Caki2 (cell line): ENCODE measurements at regions not wholly inside any gene's neighbourhood (a gene's known extent, or its start where the extent isn't known, plus 50 kb on each side); places are given as distances from the start of the nearest gene placed in this dataset.

Source experiments
- DNase-seq: peaks from one replicate; pipeline ENCODE4 v3.0.0-alpha.2; 2015; ENCODE audit warnings: low read depth
- in situ Hi-C: cut with HindIII; loops from 2 replicates; pipeline ENCODE4 v1.10.0; 2016; ENCODE audit warnings: low sequenced_read_pairs, low pct_unique_long_range_greater_than_20kb, mixed read lengths

DNA sequence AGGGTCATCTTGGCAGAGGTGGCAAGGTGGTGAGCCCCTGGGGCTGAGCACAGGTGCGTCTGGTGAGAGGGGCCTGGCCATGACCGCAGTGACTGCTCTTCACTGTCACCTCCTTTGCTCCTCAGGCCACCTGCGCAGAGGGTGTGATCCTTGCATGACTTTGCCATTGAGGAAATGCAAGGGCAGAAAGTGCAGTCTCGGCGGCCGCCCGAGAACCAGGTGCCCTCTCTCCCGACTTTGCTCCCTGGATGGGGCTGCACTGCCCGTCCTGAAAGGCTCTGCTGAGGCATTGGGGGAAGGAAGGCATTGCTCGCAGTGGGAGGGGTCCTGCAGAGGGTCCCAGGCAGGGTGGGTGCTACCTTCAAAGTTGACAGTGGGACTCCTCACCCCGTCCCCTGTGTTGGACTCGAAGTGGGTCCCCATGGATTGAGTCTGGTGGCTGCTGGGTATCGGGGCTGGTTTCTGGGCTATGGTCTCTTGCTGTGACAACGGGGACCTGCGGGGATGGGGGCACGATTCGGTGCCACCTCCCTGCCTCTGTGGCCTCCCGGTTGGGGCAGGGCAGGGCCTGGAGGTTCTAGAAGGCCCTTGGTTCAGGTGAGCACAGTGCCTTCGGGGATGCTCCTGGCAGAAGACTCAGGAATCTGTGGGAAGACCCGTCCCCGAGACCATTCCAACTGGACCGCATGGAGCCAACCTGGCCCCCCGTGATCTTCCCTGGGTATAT lies 1239.4 kb downstream of the BRD1 start:
- in situ Hi-C loops: no loop called here
- no peak for DNase-seq

DNA sequence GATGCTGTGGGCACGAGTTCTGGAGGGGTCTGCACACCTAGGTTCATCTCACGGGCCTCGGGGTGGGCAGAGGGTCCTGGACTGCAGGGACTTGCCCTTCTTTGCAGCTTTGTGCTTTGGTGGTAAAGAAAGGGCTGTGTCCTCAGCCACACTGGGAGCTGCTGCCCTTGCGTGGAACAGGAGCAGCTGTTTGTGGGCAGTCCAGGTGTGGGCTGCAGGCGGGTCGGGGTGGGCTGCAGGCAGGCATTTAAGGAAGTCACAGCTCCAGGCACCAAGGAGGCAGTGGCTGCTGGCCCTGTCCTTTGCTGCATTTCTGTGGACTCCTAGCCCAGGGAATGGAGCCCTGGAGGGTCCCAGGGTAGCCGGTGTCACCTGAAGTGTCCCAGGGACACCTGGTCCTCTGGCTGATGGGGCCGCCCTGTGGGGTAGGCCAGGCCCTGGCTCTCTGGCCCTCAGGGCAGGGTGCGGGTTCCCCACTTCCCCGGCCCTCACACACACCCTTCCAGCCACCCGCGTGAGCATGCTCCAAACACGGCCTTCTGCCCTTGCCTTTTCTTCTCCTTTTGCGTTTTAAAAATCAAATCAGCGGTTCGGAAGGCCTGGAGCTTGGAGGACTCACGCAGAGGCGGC lies 1240.3 kb downstream of the BRD1 start:
- in situ Hi-C loops: no loop called here
- DNase-seq: no peak

DNA sequence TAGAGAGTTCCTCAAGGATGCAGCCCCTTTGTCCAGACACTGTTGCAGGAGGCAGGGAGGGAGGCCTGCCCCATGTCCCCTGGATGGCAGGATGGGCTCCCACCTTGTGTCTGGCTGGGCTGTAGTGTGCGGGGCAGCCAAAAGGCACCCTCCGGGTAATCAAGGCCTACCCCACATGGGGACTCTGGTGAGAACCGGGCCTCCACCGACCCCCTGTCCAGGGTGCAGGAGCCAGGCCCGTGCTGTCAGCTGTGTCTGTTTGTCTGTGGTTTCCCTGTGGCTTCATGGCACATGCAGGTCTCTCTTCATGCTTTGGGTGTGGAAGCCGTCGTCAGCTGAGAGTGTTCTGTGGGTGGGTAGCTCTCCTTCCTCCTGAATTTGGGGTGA lies 1240.9 kb downstream of the BRD1 start:
- in situ Hi-C loops: no loop called here
- no peak for DNase-seq

DNA sequence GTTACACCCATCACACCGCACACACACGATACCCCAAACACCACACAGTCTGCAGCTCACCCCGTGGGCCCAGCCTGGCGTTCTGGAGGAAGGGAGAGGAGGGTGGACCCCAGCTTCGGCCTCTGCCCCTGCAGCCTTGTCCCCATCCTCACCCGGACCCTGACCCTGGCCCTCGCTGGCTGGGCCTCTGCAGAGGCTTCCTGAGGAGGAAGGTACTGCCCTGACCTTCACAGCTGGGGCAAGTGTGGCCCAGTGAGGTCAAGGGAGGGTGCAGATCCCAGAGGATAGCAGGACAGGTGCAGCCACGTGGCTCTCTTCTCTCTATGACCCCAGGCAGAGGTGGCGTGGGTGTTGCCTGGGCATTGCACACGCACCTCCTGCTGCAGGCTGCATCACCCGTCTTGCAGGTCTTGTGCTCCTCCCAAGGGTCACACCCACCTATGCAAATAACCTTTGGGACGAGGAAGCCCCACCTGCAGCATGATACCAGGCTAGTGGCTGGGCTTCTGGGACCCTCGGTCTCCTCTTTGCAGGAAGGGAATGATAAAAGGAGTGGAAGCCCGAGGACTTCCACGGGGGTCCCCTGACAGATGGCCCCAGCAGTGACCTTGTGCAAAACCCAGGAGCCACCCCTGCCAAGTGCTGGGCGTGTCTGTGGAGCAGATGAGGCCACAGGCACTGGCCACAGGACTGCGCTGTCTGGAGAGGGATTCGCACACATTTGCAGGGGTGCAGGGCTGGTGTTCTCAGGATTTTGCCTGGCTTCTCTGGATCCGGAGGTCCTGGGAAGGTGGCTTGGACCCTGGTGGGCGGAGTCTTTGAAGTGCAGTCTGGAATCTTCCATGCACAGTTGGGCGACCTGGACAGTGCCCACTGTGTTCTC lies 1241.5 kb downstream of the BRD1 start:
- in situ Hi-C loops: no loop called here
- DNase-seq: no peak

DNA sequence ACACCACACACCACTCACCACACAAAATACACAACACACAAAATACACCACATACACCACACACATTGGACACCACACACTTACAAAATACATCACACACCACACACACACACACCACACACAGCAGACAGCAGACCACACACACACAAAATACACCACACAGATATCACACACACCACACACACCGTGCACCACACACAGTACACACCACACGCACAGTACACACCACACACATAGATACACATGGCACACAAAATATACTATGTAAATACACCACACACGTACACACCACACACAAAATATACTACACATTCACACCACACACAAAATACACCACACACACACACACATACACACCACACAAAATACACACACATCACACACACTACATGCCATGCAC lies 1243.5 kb downstream of the BRD1 start:
- in situ Hi-C loops: no loop called here

DNA sequence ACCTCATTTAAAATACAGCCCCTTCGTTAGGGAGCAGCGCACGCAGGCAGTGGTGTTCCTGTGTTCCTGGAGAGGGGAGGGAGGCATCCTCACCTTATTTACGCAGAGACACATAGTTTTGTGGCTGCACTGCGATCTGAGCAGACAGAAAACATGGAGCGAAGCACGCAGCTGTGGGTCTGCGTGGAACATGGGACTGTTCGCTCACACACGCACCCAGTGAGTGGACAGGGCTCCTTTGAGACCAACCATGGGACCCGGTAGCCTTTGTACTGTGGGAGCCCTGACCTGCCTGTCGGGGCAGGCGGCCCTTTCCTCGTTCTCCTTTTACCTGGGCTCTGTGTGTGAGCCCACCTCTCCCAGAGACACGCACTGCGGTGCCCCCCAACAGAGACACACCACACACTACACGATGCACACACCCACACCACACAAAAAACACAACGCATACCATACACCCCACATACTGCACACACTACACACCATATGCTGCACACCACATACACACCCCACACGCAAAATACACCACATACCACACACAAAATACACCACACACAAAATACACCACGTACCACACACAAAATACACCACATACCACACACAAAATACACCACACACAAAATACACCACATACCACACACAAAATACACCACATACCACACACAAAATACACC lies 1245.7 kb downstream of the BRD1 start:
- no peak for DNase-seq
- in situ Hi-C loops: no loop called here

More for the DNA sequence above, 1243.5 kb downstream of the BRD1 start:
- no peak for DNase-seq

DNA sequence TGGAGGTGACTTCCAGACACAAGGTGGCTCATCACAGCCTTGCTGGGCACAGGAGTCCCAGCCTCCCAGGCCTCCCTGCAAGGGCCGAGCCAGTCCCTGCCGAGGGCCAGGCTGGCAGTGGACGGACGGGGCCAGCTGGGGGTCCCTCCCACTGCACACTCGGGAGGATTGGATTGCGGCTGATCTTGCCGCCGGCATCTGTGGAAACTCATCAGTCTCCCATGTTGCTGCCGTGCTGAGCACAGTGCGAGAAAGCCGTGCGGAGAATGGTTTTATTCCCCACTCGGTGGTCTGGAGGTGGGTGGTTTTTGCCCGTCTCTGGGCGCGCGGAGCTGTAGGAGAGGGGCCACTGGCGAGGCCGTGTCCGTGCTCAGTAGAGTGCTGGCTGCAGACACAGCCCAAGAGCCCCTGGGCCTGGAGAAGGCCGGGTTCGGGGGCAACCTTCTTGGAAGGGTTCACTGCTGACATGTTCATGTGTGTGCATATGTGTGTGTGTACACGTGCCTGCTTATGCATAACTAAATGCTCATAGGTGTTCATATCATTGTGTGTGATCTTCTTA lies 1246.4 kb downstream of the BRD1 start:
- in situ Hi-C loops: no loop called here
- DNase-seq: no peak

DNA sequence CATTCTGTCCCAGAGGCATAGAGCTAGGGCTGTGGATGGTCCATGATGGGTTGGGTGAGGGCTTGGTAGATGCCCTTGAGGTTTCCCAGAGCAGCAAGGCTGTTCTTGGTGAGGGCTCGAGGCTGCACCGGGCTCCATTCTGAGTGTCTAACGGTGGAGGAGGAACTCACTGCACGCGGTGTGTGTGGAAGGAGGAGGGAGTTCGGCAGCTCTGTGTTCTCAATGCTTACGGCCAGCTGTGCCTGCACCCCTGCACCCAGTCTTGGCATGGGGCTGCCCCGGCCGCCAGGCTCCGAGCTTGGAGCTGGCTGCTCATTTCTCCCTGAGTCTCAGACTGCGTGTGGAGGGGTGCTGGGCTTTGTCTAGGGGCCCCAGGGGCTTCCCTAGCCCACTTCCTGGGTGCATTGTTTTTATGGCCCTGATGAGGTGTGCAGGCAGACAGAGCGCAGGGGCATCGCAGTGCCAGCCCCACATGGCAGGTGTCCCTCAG lies 1247.1 kb downstream of the BRD1 start:
- no peak for DNase-seq
- in situ Hi-C loops: no loop called here

DNA sequence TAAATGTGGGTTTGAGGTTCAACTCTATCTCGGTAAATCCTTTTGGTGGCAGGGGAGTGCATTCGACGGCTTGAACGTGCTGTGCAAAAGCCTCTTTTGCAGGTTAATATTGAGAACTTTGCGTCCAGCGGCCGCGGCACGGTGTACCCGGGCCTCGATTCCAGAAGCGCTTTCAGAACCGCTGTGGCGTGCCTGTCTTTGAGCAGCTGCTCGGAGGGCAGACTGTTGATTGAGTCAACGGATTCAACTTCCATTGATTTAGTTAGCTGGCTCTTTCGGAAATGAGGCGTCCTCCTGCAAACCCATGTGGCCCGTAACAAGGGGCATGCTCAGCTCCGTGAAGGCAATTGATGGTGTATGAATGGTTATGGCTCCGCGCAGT lies 1247.8 kb downstream of the BRD1 start:
- no peak for DNase-seq
- in situ Hi-C loops: no loop called here

DNA sequence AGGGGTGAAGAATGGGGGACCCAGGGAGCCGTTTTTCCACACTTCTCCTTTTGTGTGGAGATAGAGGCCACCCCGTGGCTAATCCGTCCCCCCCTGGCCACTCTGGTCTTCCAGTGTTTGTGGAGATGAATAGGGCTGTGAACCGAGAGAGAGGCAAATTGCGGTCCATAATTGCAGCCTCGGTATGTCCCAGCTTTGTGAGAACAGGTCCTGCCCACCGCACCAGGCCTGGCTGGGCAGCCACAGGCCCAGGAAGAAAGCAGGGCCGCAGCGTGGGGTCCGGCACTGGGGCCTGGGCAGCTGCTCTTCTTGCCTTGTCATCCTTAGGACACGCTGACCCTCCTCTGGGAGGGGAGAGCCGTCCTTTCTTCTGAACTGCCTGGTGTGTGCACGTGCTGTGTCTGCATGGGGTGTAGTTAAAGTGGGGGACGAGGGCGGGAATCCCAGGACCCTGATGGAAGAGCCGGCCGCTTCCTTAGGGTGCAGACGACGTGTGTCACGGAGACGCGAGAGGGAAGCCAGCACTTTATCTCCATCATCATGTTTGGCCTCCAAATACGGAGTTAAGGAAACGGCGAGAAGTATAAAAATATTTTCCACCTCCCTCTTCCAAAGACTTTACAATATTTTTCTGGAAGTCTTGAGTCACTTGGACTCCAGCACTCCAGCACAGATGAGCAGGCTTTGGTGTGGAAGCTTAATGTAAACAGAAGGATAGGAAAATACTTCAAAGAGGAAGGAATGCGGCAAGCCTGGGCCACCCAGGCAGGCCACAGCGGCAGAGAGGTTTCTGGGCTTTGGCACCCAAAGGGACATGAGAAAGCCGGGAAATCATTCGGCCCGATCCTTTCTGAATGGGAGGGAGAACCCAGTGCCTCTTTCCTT lies 1248.4 kb downstream of the BRD1 start:
- DNase-seq: no peak
- in situ Hi-C loops: no loop called here

DNA sequence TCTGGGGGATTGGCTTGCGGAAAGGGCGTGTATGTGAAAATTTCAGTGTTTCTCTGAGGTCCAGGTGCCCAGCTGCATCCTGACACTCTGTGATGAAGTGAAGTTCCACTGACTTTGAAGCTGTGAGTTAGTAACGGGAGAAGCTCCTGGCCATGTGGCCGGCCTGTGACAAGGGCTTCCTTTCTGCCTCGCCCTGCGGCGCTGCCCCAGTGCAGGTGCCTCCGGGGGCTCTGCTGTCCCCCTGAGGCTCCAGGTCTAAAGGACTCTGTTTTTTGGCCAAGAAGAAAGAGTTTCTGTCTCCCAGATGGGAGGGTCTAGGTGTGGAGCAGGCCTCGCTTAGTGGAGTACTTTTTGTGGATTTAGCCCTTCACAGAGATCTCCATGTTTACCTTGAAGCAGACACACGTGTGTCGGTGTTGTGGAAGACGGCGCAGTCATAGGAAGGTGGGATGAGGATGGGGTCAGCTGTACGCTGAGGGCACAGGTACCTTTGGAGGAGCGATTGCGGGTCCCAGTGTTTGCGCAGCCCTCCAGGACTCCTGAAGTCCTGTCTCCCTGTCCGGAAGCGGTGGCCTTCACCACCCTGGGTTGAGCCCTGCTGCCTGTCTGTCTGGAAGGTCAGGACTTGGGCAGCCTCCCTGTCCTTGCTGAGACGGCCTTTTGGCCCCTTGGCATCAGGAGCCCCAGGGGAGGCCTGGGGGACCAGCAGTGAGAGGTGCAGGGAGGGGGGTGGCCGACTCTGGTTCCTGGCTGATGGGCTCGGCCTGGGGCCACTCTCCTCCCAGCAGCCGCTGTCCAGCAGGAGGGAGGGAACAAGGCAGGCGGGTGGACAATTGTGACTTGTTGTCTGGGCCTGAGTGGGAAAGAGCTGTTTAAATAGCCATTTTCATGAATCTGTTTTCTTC lies 1249.3 kb downstream of the BRD1 start:
- DNase-seq: no peak
- in situ Hi-C loops: no loop called here

DNA sequence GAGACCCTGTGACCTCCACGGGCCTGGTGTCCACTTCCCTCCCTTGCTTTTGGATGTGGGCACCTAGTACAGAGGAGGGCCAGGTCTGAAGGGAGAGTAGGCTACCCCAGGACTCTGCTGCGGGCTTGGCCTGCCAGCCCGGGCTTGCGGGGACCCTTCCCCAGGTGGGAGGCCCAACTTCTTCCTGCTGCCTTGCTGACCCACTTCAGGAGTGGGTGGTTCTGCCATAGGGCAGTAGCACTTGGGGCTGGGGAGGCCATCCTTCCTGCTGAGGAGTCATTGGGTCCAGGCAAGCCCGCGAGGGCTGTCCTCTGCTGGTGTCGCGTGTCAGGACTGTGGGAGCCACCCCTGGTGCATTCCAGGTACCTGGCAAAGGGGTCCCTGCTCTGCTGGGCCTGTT lies 1250.0 kb downstream of the BRD1 start:
- DNase-seq: no peak
- in situ Hi-C loops: no loop called here

DNA sequence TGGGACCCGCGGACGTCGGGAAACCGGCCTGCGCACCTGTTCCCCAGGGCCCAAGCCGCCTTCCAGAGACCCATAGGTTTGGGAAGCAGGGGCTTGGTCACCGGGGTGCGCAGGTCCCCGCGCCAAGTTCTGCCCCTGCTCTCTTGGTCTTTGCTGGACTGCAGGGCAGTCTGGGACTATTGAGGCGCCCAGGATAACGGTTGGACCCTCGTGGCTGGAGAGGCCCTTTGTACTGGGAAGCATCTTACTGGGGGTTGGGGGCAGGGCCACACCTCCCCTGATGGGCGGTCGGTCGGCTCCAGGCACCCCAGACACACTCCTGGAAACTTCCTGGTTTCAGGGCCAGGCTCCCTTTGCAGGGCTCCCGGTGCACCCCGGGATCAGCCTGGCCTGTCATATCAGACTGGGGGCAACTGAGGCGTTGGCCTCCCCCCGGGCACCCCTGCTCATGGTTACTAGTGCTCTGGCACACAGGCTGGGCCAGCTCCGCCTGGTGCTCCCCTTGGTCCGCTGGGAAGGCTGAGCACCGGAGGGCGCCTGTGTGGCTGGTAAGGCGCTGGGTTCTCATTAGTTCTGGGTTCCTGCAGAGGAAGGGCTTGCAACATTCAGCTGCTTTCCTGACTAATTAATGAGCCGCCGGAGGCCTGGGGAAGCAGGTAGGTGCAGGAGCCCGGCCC lies 1250.5 kb downstream of the BRD1 start:
- in situ Hi-C loops: no loop called here
- no peak for DNase-seq

DNA sequence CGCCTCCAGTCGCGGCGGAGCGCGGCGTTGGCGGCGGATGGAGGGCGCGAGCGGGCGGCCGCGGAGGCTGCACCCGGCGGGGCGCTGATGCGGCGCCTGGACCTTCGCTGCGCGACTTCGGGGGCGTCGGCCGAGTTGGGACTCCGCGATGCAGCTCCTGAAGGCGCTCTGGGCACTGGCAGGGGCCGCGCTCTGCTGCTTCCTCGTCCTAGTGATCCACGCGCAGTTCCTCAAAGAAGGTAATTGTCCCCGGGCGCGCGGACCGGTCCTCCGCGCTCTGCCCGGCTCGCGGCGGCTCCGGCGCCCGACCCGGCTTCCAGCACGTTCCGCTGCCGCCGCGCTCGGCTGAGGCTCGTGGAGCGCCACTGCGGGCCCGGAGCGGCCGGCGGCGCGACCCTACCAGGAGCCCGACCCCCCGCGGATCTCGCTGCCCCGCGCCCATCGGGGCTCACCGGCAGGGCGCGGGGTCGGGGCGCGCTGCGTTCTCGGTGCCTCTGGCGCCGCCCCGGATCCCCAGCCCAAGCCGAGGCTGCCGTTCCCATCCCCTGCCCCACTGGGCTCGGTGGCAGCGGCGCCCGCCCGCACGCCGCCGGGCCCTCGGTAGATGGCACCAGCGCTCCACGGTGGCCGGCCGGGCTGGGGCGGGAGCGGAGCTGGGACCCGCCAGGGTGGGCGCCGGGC lies 1251.2 kb downstream of the BRD1 start:
- in situ Hi-C loops: no loop called here

DNA sequence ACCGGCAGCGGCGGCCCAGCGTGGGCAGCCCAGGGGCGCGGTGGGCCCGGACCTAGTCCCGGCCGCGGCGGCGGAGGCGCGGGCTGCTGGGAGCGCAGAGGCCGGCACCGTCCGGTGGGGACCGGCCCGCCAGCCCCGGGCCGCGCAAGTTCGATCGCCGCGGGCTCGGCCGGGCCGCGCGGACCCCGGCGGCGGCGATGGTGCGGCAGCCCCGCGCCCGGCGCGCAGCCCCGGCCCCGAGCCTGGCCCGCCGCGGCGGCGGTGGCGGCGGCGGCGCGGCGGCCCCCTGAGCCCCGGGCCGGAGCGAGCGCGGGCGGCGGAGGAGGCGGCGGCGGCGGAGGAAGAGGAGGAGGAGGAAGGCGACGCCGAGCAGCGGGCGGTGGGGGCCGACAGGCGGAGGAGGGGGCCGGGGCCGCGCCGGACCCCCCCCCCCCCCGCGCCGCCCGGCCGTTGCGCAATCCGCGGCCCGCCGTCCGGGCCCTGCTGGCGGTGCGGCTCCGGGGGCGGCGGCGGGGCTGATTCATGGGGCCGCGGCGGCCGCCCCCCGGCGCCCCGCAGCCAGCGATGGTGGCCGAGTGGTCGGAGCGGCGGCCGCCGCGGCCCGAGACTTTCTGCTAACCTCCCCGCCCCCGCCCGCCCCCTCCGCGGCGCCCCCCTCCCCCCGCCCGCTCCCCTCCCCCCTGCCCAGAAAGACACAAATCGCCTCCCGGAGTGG lies 1251.9 kb downstream of the BRD1 start:
- in situ Hi-C loops: no loop called here
- no peak for DNase-seq

More for the DNA sequence above, 1251.2 kb downstream of the BRD1 start:
- no peak for DNase-seq
